ENCODE measurements at regions not wholly inside any gene's neighbourhood (a gene's known extent, or its start where the extent isn't known, plus 50 kb on each side); places are given as distances from the start of the nearest gene placed in this dataset.
"Not testable (repeated sequence)": the region's sequence is repeated elsewhere in the genome, so short reads cannot be mapped to it uniquely, and the experiment has no call there.

- DNase-seq (ENCODE audit: low spot score): no peak
Observed at GRCh38 chr3:157857440-157857839, 248.8 kb downstream of the SHOX2 start.

- DNase-seq (ENCODE audit: low spot score): peak; percentile 12
Observed at GRCh38 chr3:157856078-157856939, 249.9 kb downstream of the SHOX2 start.

- DNase-seq (ENCODE audit: low spot score): not testable (repeated sequence)
Observed at GRCh38 chr3:157845839-157846238, 260.4 kb downstream of the SHOX2 start.

GRCh38 chr3:157844800-157845565 is 261.2 kb downstream of the SHOX2 start:
- no peak for DNase-seq (ENCODE audit: low spot score)

- DNase-seq (ENCODE audit: low spot score): no peak
Observed at GRCh38 chr3:157844216-157844615, 262.0 kb downstream of the SHOX2 start.

- no peak for DNase-seq (ENCODE audit: low spot score)
Observed at GRCh38 chr3:157841029-157841428, 265.2 kb downstream of the SHOX2 start.

GRCh38 chr3:157840564-157840963 is 265.7 kb downstream of the SHOX2 start:
- DNase-seq (ENCODE audit: low spot score): no peak

GRCh38 chr3:157838457-157838856 is 267.8 kb downstream of the SHOX2 start:
- DNase-seq (ENCODE audit: low spot score): no peak

- no peak for DNase-seq (ENCODE audit: low spot score)
Observed at GRCh38 chr3:157837336-157837735, 268.9 kb downstream of the SHOX2 start.

GRCh38 chr3:157836022-157836421 is 270.2 kb downstream of the SHOX2 start:
- no peak for DNase-seq (ENCODE audit: low spot score)

- no peak for DNase-seq (ENCODE audit: low spot score)
Observed at GRCh38 chr3:157832588-157832987, 273.6 kb downstream of the SHOX2 start.

- no peak for DNase-seq (ENCODE audit: low spot score)
Observed at GRCh38 chr3:157830556-157831236, 275.5 kb downstream of the SHOX2 start.

- DNase-seq (ENCODE audit: low spot score): no peak
Observed at GRCh38 chr3:157829786-157830185, 276.4 kb downstream of the SHOX2 start.

- no peak for DNase-seq (ENCODE audit: low spot score)
Observed at GRCh38 chr3:157824281-157824680, 281.9 kb downstream of the SHOX2 start.

GRCh38 chr3:157823050-157823449 is 283.2 kb downstream of the SHOX2 start:
- DNase-seq (ENCODE audit: low spot score): no peak

GRCh38 chr3:157820157-157820517 is 286.1 kb downstream of the SHOX2 start:
- DNase-seq (ENCODE audit: low spot score): no peak

- DNase-seq (ENCODE audit: low spot score): no peak
Observed at GRCh38 chr3:157819270-157820156, 286.7 kb downstream of the SHOX2 start.

- DNase-seq (ENCODE audit: low spot score): no peak
Observed at GRCh38 chr3:157816896-157817295, 289.3 kb downstream of the SHOX2 start.

- no peak for DNase-seq (ENCODE audit: low spot score)
Observed at GRCh38 chr3:157816296-157816695, 289.9 kb downstream of the SHOX2 start.

GRCh38 chr3:157815739-157816138 is 290.5 kb downstream of the SHOX2 start:
- DNase-seq (ENCODE audit: low spot score): no peak

GRCh38 chr3:157810924-157811718 is 295.1 kb downstream of the SHOX2 start:
- DNase-seq (ENCODE audit: low spot score): no peak
